ENCODE measurements at regions not wholly inside any gene's neighbourhood (a gene's known extent, or its start where the extent isn't known, plus 50 kb on each side); places are given as distances from the start of the nearest gene placed in this dataset.

DNA sequence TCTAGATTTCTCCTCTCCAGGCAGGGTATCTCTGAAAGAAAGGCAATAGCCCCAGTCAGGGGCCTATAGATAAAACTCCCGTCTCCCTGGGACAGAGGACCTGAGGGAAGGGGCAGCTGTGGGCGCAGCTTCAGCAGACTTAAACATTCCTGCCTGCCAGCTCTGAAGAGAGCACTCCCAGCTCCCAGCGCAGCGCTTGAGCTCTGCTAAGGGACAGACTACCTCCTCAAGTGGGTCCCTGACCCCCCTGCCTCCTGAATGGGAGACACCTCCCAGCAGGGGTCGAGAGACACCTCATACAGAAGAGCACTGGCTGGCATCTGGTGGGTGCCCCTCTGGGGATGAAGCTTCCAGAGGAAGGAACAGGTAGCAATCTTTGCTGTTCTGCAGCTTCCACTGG is 556.9 kb downstream of the EPM2A start:
- TF ChIP-seq, protein P1, sequence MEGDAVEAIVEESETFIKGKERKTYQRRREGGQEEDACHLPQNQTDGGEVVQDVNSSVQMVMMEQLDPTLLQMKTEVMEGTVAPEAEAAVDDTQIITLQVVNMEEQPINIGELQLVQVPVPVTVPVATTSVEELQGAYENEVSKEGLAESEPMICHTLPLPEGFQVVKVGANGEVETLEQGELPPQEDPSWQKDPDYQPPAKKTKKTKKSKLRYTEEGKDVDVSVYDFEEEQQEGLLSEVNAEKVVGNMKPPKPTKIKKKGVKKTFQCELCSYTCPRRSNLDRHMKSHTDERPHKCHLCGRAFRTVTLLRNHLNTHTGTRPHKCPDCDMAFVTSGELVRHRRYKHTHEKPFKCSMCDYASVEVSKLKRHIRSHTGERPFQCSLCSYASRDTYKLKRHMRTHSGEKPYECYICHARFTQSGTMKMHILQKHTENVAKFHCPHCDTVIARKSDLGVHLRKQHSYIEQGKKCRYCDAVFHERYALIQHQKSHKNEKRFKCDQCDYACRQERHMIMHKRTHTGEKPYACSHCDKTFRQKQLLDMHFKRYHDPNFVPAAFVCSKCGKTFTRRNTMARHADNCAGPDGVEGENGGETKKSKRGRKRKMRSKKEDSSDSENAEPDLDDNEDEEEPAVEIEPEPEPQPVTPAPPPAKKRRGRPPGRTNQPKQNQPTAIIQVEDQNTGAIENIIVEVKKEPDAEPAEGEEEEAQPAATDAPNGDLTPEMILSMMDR (IDR thresholded peaks at IDR 0.05): no peak
- TF ChIP-seq EP300 (IDR thresholded peaks at IDR 0.05): no peak
- no peak for TF ChIP-seq POLR2AphosphoS5 (IDR thresholded peaks at IDR 0.05)
